ENCODE measurements at regions not wholly inside any gene's neighbourhood (a gene's known extent, or its start where the extent isn't known, plus 50 kb on each side); places are given as distances from the start of the nearest gene placed in this dataset.

DNA sequence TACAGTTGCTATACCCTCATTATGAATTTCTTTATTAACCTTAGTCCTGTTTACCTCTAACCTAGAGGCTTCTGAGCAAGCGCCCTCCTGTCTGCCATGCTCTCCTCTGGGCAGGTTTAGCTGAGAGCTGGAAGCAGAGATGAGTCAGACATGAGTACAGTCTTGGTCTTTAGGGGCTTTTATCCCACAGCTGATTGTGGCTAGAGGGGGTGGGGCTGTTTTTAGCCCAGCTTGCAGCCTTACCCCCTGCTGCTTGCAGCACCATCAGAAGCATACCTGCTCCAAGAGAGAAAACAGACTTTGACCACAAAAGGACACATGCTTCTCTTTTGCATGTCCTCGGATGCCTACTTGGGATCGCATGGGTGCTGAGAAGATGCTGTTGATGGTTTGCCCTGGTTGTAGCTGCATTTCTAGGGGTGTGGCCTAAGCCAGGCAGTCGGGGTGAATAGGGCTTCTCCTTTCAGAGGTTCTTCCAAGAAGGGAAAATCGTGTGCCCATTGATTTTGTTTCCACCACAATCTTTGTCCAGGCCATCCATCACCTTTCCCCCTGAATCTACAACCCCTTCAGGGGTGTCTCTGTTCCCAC, 115.0 kb upstream of the LGALSL start:
- no peak for DNase-seq (ENCODE audit: low spot score)

DNA sequence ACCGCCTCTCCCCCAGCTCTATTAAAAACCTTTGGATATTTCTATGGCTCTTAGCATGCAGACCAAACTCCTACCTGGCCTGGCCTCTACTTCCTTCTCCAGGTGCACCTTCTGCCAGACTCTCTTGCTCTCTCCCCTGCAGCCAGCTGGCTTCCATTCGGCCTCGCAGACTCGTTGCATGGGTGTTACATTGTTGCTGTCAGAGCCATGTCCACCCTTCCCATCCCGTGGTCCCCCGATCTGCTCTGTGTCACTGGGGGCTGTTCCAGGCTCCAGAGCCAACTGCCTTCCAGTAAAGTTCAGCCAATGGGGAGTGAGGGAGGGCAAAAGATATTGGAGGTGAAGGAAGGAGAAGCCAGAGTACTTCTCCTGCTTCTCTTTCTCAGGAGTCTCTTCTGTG, 112.5 kb upstream of the LGALSL start:
- no peak for DNase-seq (ENCODE audit: low spot score)

DNA sequence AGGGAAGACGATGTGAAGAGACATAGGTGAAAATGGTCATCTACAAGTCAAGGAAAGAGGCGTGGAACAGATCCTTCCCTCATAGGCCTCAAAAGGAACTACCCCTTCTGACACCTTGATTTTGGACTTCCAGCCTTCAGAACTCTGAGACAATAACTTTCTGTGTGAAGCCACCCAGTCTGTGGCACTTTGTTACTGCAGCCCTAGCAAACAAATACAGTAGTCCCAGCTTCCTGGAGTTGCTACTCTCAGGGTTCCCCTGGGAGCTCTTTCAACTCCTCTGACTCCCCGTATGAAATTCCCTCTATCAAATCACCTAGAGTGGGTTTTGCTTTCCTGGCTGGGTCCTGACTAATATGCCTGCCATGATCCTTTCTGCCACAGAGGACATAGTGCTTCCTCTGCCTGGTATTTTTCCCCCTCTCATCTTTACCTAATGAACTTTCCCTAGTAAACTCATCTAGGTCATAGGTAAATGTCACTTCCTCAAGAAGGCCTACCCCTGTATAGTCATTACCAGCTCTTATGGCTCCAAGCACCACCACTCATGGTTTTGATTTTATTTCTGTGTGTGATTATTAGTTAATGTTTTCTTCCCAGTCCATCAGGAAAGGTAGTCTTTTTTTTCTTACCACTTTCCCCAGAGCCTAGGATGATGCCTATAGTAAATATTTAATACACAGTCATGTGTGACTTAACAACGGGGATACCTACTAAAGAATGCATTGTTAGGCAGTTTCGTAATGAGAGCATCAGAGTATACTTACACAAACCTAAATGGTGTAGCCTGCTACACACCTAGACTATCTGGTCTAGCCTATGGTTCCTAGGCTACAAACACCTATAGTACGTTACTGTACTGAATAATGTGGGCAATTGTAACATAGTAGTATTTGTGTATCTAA, 111.5 kb upstream of the LGALSL start:
- DNase-seq (ENCODE audit: low spot score): no peak

DNA sequence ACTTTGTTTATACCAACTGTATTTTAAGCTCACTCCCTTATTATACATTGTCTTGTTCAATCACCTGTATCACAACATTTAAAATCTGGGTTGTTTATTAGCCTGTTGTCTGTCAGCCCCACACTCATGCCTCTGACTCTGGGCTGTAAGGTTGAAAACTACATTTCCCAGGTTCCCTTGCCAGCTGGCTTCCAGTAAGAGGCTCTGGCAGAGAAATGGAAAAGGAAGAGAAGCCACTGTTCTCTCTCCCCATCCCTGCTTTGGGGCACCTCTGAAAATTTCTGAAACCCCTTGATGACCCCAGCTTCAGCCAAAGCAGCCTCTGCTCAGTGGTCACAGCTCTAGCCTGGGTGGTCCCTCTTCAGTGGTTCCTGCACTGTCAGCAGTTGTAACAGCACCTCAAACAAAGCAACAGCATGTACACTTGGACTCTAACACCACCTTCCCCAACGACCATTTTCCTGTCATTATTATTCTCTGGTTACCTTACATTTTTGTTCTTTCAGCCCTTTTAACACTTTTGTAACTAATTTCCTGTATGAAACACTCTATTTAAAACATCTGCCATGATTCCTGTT, 108.9 kb upstream of the LGALSL start:
- DNase-seq (ENCODE audit: low spot score): no peak

DNA sequence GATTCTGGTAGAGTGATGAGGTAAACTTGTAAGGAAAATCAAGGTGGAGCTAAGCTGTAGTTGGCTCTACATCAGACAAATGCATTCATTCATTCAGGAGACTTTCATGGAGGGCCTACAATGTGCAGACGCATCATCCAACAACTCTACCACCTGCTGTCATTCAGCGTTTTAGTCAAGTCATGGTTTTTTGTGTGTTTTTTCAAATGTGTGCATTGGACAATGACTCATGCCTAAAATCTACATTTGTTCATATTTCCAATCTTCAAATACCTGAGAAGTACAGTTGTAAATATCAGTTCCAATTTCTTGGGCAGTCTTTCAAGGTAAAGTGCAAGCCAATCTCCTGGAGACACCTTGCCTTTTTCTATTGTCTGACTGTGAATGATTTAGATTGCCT, 108.0 kb upstream of the LGALSL start:
- DNase-seq (ENCODE audit: low spot score): no peak

DNA sequence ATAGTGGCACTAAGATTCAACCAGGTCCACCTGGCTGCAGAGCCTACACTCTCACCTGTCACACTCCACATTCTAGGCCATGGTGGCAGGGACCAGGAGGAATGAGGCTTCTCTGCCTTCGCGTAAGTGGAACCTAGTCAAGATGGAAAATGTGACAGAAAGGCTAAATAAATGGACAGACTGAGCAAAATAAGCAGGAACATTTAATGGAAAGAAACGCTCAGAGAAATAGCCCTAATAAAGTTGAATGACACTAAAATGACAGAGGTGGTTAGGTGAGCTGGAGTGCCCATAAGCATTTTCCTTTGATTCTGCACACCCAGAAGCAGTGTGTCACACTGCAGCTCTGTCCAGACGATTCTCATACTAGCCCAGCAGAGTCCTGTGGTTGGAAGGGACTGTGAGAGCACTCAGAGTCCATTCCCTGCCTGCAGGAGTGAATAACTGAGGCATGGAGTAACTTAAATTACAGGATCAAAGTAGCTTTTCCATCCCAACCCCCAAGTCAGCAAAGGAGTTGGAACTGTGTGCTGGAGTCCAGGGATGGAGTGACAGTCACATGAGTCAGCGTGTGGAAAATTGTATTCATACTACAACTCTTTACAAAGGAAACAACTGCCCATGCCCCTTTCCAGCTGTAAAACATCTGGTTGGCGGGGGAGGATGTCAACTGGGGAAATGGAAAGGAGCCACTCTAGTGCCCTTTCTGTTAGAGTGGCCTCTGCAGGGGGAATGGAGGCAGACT, 105.4 kb upstream of the LGALSL start:
- no peak for DNase-seq (ENCODE audit: low spot score)

DNA sequence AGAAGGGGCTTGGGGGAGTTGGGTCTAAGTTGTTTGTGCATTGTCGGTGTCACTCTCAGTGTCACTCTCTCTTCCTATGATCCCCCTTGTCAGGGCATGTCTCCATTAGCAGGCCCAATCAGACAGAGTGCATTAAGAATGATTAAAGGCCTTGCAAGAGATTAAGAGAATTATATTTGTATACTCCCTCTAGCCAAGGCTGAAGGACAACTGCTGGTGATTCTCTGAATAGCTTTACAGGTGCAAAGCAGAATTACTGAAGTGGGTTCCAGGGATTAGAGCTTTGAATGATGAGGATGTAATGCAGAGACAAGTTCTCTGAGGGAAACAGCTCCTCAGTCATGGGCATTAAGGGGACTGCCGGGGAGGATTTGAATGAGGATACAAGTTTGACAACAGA, 104.8 kb upstream of the LGALSL start:
- DNase-seq (ENCODE audit: low spot score): no peak

DNA sequence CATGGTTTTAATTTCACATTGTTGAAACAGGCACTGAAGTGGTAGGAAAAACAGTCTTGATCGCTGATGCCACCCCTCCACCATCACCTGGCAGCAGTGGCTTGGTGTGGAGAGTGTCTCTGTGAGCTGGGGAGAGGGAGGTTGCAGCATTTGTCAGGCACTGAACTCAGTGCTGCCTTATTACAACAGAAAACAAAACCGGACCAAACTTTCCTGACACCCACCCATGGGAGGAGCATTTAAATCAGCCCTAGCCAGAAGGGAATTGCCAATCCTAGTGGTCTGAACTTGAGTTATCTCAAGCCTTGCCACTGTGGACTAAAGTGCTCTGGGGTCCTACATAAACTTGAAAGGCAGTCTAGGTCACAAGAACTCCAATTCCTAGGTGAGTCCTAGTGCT, 103.0 kb upstream of the LGALSL start:
- no peak for DNase-seq (ENCODE audit: low spot score)

DNA sequence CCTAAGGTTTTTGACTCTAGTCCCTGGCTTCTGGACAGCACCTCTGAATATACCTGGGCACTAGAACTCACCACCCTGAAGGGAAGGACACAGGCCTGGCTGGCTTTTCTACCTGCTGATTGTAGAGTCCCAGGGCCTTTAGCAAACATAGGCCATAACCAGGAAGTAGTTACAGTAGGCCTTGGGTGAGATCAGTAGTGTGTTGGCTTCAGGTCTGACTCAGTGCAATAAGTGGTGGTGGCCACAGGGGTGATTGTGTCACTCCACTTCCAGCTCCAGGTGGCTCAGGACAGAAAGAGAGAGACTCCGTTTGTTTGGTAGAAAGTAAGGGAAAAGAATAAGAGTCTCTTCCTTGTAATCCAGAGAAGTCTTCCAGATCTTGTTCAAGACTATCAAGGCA, 101.7 kb upstream of the LGALSL start:
- no peak for DNase-seq (ENCODE audit: low spot score)

DNA sequence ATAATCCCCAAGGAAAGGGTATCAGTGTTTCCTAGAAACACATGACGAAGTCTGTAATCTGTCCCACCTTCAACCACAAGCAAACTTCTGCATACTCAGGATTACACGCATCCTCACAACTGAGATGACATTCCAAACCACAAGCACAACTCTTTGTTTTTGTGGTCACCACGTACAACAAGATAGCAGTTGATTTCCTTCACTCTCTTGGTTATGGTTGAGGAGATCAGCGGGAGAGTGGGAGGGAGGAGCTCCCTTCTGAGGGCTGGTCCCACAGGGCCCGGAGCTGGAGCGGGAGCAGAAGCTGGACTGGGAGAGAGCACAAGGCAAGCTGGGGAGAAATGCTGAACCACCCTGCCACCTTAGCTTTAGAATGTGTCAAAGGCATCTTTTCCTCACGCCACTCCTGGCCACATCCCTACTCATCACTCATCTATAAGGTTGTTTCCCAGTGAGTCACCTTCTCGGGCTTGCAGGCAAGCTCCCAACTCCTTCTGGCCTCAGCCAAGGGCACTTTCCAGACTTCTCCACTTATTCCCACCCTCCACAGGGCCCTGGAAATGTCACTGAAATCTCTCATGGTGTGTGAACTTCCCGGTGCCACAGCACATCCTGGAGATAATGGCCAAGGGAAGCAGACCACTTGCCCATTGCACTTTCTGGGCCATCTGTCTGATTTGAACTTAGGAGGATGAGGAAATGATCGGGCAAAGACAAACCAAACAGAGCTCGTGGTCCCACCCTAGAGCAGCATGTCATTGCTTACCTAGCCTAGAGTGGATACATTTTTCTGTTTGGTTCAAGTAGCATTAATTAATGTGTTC, 98.9 kb upstream of the LGALSL start:
- no peak for DNase-seq (ENCODE audit: low spot score)

DNA sequence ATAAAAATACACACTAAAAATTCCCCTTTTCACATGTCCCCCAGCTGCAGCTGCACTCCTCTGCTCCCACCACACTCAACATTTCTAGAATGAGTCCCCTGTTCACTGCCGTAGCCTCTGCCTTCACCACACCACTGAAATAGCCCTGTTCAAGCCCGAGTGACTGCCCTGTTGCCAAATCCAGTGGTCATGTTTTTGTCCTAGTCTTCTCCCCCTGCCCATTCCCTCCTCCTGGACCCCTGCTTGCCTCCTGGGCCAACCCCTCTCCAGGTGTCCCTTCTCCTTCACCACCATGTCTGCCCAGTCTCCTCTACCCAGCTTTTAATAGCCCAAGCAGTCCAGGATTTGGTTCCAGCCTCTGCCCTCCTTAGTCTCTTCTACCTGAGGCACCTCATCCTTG, 97.1 kb upstream of the LGALSL start:
- no peak for DNase-seq (ENCODE audit: low spot score)

DNA sequence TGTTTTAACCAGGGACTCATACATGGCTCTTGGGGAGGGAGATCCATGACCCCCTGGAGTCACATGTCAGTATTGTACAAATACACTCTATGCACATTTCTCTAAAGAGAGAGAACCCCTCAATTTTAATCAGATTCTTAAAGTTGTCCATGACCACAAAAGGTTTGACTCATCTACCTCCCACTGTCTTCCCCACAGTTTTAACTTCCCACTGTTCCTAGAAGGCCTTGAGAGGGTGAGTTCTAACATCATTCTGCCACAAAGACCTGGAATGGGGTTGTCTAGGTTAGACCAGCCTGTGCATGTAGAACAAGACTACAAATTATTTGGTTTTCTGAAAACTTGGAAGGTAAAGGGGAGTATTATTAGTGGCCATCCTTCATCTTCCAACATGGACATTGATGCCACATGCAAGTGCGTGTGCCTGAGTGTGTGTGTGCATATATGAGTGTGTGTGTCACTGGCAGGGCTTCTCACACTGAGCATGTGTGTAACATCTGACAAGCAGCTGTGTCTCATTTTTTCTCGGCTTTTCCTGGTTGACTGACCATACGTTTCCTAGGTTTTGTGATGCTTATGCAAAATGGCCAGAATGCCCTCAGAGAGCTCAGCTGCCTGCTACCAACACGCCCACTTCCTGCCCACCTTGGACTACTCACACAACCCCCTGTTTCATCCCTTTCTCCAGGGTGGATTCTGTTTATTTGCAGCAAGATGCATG, 94.6 kb upstream of the LGALSL start:
- no peak for DNase-seq (ENCODE audit: low spot score)

DNA sequence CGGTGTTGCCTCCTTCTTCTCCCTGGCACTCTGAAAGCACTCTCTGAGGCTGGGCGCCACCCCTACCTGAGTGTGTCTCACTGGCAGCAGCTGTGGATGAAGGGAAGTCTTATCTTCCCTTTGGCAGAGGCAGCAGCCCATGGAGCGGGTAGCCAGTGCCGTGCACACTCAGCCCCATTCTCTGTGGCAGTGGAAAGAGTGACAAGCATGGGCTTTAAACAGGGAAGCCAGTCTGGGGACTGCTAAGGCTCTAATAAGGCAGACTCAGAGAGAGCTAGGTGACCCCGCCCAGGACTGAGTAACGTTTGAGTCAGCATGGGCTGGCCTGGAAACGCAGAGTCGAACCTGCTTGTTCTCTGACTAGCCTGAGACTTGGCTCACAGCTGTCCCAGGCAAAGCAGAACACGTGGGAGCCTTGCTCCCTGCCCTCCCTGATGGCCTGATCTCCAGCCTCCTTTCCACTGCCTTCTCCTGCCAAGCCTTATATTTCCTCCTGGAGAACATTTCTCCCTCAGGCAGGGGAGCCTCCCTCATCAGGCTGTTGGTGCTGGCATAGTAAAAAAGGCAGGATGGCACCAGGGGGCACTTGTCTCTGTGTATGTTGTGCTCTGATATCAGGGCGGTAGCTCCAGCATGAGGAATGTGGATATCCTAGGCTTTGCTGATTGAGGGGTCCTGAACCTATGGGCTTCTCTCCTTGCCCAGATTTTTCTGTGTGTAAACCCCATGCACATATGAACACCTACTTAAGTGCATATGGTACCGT, 93.9 kb upstream of the LGALSL start:
- no peak for DNase-seq (ENCODE audit: low spot score)

DNA sequence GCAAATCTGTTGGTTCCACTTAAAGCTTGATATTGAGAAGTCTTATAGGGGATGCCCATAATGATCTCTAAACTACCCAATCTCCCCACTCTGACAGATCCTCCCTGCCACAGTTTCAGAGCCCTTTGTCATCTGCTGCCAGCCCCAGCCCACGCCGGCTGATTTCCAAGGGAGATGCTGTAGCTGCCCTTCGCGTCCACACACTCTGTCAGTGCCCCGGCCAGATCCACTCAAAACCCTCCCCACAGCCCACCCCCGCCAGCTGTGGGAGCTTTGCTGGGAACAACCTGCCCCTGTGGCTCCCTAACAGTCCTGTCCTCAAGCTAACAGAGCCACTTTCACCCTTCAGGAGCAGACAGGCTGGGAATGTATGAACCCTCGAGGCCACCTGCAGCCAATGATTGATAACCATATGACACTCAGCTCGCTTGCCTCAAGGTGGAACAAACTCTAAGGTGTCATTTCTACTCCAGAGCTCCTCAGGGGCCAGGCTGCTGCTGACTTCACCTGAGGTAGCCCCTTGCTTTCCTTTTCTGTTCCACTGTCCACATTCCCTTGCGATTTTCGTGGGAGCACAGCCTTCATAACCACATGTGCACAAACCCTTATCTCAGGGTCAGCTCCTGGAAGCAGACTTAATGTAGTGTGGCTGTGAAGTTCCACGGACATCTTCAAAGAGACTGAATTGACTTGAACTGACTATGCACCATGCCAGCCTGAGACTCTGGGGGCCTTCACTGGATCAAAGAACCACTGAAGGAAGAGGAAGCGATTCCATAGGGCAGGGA, 92.6 kb upstream of the LGALSL start:
- DNase-seq (ENCODE audit: low spot score): no peak

DNA sequence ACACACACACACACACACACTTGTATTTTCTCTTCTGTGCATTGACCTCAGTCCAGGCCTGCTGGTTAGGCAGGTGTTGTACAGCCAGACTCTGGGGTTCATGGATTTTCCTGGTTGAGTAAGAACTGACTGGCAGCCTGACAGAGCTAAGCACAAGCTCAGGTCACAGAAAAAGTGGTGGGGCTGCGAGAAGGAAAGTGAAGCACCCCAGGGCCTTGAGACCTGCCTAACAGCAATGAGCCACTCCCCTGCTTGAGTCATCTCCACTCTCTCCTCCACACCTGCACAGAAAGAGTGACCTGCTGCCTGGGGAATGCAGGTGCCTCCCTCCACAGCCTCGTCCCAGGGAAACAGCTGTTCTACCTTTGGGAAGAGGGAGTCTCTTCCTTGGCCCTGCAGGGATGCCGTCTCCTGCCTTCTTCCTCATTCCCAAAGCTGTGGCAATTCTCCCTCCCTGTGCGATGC, 91.4 kb upstream of the LGALSL start:
- DNase-seq (ENCODE audit: low spot score): no peak

DNA sequence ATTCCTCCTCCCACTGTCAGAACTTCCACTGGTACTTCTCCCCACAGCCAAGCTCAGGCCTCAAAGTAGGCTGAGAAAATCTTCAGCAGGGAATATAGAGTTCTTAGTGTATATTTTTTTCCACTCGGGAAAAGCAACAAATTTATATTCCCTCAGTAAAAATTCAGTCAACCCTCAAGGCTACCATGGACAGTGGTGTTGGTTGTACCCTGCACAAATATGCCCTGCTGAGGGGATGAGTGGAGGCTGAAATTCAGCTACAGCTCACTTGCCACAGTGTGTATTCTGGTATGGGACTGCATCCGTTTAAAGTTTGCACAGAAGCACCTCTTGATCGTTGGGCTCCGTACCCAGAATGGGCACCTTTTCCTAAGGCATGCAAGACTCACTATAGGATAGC, 90.8 kb upstream of the LGALSL start:
- no peak for DNase-seq (ENCODE audit: low spot score)

DNA sequence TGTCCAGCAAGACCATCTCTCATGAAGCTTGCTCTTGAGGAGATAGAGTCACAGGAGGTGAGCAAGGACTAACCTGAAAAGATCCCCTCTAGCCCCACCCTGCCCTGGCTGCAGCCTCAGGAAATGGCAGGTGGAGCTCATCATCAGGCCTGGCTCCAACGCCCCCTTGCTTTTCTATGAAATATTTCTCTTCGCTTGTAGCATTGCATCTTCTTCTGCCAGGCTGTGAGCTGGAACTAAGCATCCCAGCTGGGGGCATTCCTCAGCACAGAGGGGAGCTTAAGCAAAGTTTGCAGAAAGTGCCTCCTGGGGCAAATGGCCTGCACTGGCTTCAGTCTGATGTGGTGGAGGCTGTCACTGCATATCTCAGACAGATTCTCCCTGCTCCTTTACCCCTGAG, 90.1 kb upstream of the LGALSL start:
- DNase-seq (ENCODE audit: low spot score): no peak

DNA sequence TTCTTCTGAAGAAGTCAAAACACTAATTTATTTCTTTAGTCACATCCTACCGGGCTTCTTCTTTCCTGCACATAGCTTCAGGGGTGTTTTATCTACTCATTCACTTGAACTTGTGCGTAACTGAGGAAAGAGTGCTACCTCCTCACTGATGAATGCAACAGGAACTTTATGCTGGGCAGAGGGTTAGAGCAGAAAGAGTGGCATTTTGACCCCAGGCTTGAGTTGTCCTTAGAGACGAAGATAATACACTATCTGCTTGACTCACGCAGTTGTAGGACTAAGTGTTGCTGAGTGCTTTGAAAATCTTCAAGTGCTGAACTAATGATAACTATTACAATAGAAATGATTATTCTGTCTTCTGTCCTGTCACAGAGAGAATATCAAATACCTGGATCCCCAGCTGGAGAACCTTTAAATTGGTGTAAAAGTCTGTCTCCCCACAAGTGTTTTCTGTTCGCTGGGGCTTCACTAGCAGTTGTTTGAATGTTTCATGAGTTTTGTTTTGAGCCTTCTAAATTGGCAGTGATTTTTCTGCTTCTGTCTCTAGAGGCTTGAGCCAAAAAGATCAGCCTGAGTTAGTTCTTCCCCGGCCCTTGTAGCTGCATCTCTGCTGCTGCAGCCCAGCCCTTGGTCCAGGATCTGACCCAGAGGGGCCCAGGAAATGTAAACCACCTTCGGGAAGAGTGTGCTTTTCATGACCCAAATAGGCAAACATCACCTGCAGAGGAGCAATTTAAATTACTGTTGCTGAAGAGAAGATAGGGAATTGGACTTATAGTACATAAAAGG, 86.3 kb upstream of the LGALSL start:
- DNase-seq (ENCODE audit: low spot score): no peak

DNA sequence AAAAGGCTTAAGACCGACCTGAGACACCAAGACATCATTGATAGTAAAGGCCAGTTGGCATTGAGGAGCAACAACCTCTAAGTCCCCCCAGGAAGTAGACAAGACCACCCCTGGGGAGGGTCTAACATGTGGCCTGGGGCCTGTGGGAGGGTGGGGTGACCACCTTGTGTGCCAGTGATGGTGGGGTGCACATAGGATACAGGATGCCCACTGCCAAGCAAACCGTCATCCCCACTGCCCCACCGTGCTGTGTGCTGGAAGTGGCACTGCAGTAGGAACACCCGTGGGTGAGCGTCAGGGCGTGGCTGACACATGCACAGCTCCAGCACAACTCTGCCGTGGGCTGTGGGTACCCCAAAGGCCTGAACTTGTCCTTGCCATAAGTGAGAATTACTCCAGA, 84.3 kb upstream of the LGALSL start:
- DNase-seq (ENCODE audit: low spot score): no peak
